Mucosa of gallbladder (tissue), 1 donor: ENCODE measurements at regions not wholly inside any gene's neighbourhood (a gene's known extent, or its start where the extent isn't known, plus 50 kb on each side); places are given as distances from the start of the nearest gene placed in this dataset.

Source experiments
- DNase-seq: peaks from one replicate; pipeline ENCODE4 v3.0.0-alpha.2; 2020; ENCODE audit warnings: low spot score
- donor health status: DM: no; HTN: no; CAD: no.

GRCh38 chr12:90260136-90260535 lies 551.5 kb upstream of the ATP2B1 start:
- DNase-seq, result no peak

GRCh38 chr12:90257927-90258624 lies 549.4 kb upstream of the ATP2B1 start:
- DNase-seq, result no peak

GRCh38 chr12:90254796-90255195 lies 546.2 kb upstream of the ATP2B1 start:
- no peak for DNase-seq

GRCh38 chr12:90253674-90254181 lies 545.1 kb upstream of the ATP2B1 start:
- peak; percentile 10 for DNase-seq

- no peak for DNase-seq
Measured at GRCh38 chr12:90253136-90253535, 544.5 kb upstream of the ATP2B1 start.

GRCh38 chr12:90250766-90251165 lies 542.1 kb upstream of the ATP2B1 start:
- DNase-seq, result peak; percentile 22

- DNase-seq, result no peak
Measured at GRCh38 chr12:90250042-90250441, 541.4 kb upstream of the ATP2B1 start.

GRCh38 chr12:90246688-90247087 lies 538.0 kb upstream of the ATP2B1 start:
- no peak for DNase-seq

- DNase-seq, result no peak
Measured at GRCh38 chr12:90245391-90245790, 536.8 kb upstream of the ATP2B1 start.

GRCh38 chr12:90244232-90244631 lies 535.6 kb upstream of the ATP2B1 start:
- DNase-seq, result no peak

GRCh38 chr12:90243211-90243610 lies 534.6 kb upstream of the ATP2B1 start:
- DNase-seq, result no peak

GRCh38 chr12:90239732-90240260 lies 531.2 kb upstream of the ATP2B1 start:
- DNase-seq, result no peak

GRCh38 chr12:90238663-90239271 lies 530.1 kb upstream of the ATP2B1 start:
- DNase-seq, result no peak

GRCh38 chr12:90237841-90238240 lies 529.2 kb upstream of the ATP2B1 start:
- DNase-seq, result no peak

GRCh38 chr12:90235642-90236041 lies 527.0 kb upstream of the ATP2B1 start:
- DNase-seq, result no peak

GRCh38 chr12:90234472-90234871 lies 525.8 kb upstream of the ATP2B1 start:
- no peak for DNase-seq

- DNase-seq, result no peak
Measured at GRCh38 chr12:90233168-90234100, 524.8 kb upstream of the ATP2B1 start.

GRCh38 chr12:90229407-90230170 lies 521.0 kb upstream of the ATP2B1 start:
- DNase-seq, result no peak

GRCh38 chr12:90226211-90226610 lies 517.6 kb upstream of the ATP2B1 start:
- DNase-seq, result no peak

GRCh38 chr12:90216815-90217214 lies 508.2 kb upstream of the ATP2B1 start:
- DNase-seq, result no peak

- DNase-seq, result no peak
Measured at GRCh38 chr12:90216020-90216552, 507.4 kb upstream of the ATP2B1 start.
